DOHH2 (cell line): ENCODE measurements at regions not wholly inside any gene's neighbourhood (a gene's known extent, or its start where the extent isn't known, plus 50 kb on each side); places are given as distances from the start of the nearest gene placed in this dataset.

ENCODE experiments used
- EZH2phosphoT487 ChIP-seq: fragments of 200-600 bp; sonication (generic); IDR thresholded peaks from 2 replicates; pipeline ENCODE4 v1.6.1; 2017; ENCODE audit warnings: borderline replicate concordance, mild to moderate bottlenecking, antibody characterized with exemption, low read length, moderate library complexity, mixed read lengths
- TF ChIP-seq, protein P1 (sequence below): fragments of 200-600 bp; sonication (generic); IDR thresholded peaks from one replicate; pipeline ENCODE4 v1.5.1; 2014; ENCODE audit warnings: antibody characterized with exemption, mild to moderate bottlenecking, low read depth, low read length; ENCODE audit not compliant: poor library complexity, severe bottlenecking

- TF ChIP-seq, protein P1, sequence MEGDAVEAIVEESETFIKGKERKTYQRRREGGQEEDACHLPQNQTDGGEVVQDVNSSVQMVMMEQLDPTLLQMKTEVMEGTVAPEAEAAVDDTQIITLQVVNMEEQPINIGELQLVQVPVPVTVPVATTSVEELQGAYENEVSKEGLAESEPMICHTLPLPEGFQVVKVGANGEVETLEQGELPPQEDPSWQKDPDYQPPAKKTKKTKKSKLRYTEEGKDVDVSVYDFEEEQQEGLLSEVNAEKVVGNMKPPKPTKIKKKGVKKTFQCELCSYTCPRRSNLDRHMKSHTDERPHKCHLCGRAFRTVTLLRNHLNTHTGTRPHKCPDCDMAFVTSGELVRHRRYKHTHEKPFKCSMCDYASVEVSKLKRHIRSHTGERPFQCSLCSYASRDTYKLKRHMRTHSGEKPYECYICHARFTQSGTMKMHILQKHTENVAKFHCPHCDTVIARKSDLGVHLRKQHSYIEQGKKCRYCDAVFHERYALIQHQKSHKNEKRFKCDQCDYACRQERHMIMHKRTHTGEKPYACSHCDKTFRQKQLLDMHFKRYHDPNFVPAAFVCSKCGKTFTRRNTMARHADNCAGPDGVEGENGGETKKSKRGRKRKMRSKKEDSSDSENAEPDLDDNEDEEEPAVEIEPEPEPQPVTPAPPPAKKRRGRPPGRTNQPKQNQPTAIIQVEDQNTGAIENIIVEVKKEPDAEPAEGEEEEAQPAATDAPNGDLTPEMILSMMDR: no peak
- no peak for TF ChIP-seq EZH2phosphoT487
These were observed 477.8 kb upstream of the CAMK1G start for GRCh38 chr1:209105701-209106100.
